K562 (cell line): ENCODE measurements at regions not wholly inside any gene's neighbourhood (a gene's known extent, or its start where the extent isn't known, plus 50 kb on each side); places are given as distances from the start of the nearest gene placed in this dataset.

Source experiments
- BRD4 ChIP-seq: fragments of 200-600 bp; sonication (generic); IDR thresholded peaks from 2 replicates; pipeline ENCODE4 v1.6.1; 2017; ENCODE audit warnings: inconsistent platforms
- C11orf30 ChIP-seq: fragments of 450-650 bp; IDR thresholded peaks from 2 replicates; pipeline ENCODE4 v1.6.1; 2016; ENCODE audit warnings: low read depth, mild to moderate bottlenecking
- EZH2 ChIP-seq: IDR thresholded peaks from 2 replicates; pipeline ENCODE4 v1.6.1; 2012; ENCODE audit warnings: low read depth, mild to moderate bottlenecking, inconsistent platforms, low read length, borderline replicate concordance
- GTF2A2 ChIP-seq: IDR thresholded peaks from 2 replicates; pipeline ENCODE4 v1.6.1; 2016; ENCODE audit warnings: mild to moderate bottlenecking, missing genetic modification characterization, missing compliant biosample characterization
- PURB ChIP-seq: sonication (generic); formaldehyde crosslinking; IDR thresholded peaks from 2 replicates; pipeline ENCODE4 v1.9.0; 2021; ENCODE audit warnings: low read depth, mild to moderate bottlenecking, missing genetic modification reagents
- SMC3 ChIP-seq: conservative IDR thresholded peaks from 2 replicates; pipeline ENCODE4 v1.6.1; 2011; ENCODE audit warnings: low read depth, low read length, improper control_type of control experiment; ENCODE audit not compliant: insufficient read depth
- ZNF253 ChIP-seq: fragments of 250-450 bp; sonication (Bioruptor Pico); conservative IDR thresholded peaks from 2 replicates; pipeline ENCODE4 v1.6.1; 2021; ENCODE audit warnings: mild to moderate bottlenecking
- TF ChIP-seq, protein P1 (sequence below): fragments of 450-650 bp; IDR thresholded peaks from 2 replicates; pipeline ENCODE4 v1.6.1; 2017; ENCODE audit warnings: antibody characterized with exemption
- TF ChIP-seq, protein P2 (sequence below): IDR thresholded peaks from 2 replicates; pipeline ENCODE4 v1.6.1; 2011; ENCODE audit not compliant: insufficient read length; ENCODE audit errors: extremely low read depth
- TF ChIP-seq, protein P3 (sequence below): fragments of 450-650 bp; IDR thresholded peaks from 2 replicates; pipeline ENCODE4 v1.6.1; 2016; ENCODE audit warnings: mild to moderate bottlenecking

DNA sequence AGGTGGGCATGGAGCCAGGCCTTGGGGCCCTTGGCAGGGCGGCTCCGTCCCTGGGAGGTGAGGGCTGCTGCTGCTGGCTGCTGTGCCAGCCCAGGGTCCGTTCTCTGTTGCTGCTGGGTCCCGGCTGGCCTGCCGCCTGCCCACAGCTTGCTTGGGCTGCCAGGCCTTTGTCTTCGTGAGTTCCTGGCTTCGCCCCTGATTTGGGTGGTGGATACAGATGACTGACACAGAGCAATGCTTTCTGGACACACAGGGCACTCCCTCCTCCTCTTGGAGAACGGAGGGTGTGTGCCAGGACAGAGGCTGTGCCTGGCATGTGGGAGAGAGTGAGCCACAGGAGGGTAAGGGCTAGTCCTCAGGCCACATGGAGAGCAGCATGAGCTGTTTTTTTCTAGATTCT is 166.1 kb downstream of the MACROH2A1 start (continued):
- TF ChIP-seq, protein P1, sequence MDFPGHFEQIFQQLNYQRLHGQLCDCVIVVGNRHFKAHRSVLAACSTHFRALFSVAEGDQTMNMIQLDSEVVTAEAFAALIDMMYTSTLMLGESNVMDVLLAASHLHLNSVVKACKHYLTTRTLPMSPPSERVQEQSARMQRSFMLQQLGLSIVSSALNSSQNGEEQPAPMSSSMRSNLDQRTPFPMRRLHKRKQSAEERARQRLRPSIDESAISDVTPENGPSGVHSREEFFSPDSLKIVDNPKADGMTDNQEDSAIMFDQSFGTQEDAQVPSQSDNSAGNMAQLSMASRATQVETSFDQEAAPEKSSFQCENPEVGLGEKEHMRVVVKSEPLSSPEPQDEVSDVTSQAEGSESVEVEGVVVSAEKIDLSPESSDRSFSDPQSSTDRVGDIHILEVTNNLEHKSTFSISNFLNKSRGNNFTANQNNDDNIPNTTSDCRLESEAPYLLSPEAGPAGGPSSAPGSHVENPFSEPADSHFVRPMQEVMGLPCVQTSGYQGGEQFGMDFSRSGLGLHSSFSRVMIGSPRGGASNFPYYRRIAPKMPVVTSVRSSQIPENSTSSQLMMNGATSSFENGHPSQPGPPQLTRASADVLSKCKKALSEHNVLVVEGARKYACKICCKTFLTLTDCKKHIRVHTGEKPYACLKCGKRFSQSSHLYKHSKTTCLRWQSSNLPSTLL = no peak
- TF ChIP-seq GTF2A2 = no peak
- TF ChIP-seq, protein P2, sequence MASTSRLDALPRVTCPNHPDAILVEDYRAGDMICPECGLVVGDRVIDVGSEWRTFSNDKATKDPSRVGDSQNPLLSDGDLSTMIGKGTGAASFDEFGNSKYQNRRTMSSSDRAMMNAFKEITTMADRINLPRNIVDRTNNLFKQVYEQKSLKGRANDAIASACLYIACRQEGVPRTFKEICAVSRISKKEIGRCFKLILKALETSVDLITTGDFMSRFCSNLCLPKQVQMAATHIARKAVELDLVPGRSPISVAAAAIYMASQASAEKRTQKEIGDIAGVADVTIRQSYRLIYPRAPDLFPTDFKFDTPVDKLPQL = no peak
- no peak for TF ChIP-seq SMC3
- TF ChIP-seq C11orf30 = no peak
- TF ChIP-seq ZNF253 (CRISPR knock-in tag) = no peak
- TF ChIP-seq, protein P3, sequence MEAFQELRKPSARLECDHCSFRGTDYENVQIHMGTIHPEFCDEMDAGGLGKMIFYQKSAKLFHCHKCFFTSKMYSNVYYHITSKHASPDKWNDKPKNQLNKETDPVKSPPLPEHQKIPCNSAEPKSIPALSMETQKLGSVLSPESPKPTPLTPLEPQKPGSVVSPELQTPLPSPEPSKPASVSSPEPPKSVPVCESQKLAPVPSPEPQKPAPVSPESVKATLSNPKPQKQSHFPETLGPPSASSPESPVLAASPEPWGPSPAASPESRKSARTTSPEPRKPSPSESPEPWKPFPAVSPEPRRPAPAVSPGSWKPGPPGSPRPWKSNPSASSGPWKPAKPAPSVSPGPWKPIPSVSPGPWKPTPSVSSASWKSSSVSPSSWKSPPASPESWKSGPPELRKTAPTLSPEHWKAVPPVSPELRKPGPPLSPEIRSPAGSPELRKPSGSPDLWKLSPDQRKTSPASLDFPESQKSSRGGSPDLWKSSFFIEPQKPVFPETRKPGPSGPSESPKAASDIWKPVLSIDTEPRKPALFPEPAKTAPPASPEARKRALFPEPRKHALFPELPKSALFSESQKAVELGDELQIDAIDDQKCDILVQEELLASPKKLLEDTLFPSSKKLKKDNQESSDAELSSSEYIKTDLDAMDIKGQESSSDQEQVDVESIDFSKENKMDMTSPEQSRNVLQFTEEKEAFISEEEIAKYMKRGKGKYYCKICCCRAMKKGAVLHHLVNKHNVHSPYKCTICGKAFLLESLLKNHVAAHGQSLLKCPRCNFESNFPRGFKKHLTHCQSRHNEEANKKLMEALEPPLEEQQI = no peak
- no peak for TF ChIP-seq BRD4
- TF ChIP-seq PURB = no peak
- TF ChIP-seq EZH2 = no peak
